MCF 10A (cell line): ENCODE measurements at regions not wholly inside any gene's neighbourhood (a gene's known extent, or its start where the extent isn't known, plus 50 kb on each side); places are given as distances from the start of the nearest gene placed in this dataset.

Experiments
- BruUV-seq: library from RNA; stranded (reverse); fragments of 400-500 nt; replicated peaks from 2 replicates; lab custom pipeline; 2021; lab: Mats Ljungman, UMichigan
- CTCF ChIA-PET: fragments of 300-600 bp; sonication (Branson Sonifier 250); formaldehyde crosslinking; extraction: SDS; loops from one replicate; lab custom pipeline; 2021; ENCODE audit warnings: antibody characterized with exemption, inconsistent platforms; lab: Yijun Ruan, JAX
- POLR2A ChIA-PET: fragments of 300-600, 350-650 bp; sonication (Branson Sonifier 250); formaldehyde crosslinking; extraction: SDS; loops from one replicate; lab custom pipeline; 2020; ENCODE audit warnings: antibody characterized with exemption, inconsistent platforms; lab: Yijun Ruan, JAX
- DNase-seq: peaks from one replicate; pipeline ENCODE4 v3.0.0-alpha.2; 2018; ENCODE audit not compliant: unreplicated experiment
- H3K27ac Mint-ChIP-seq: one replicate; pipeline ENCODE4 v1.8.0; 2022; ENCODE audit warnings: mild to moderate bottlenecking, low read depth, mixed read lengths; ENCODE audit not compliant: unreplicated experiment
- H3K27me3 Mint-ChIP-seq: one replicate; pipeline ENCODE4 v1.8.0; 2022; ENCODE audit warnings: mixed read lengths; ENCODE audit not compliant: insufficient read depth, unreplicated experiment
- H3K36me3 Mint-ChIP-seq: one replicate; pipeline ENCODE4 v1.8.0; 2022; ENCODE audit warnings: mild to moderate bottlenecking, moderate library complexity, mixed read lengths; ENCODE audit not compliant: insufficient read depth, unreplicated experiment
- H3K4me1 Mint-ChIP-seq: one replicate; pipeline ENCODE4 v1.8.0; 2022; ENCODE audit warnings: mixed read lengths; ENCODE audit not compliant: insufficient read depth, unreplicated experiment
- H3K4me3 Mint-ChIP-seq: one replicate; pipeline ENCODE4 v1.8.0; 2022; ENCODE audit warnings: mild to moderate bottlenecking, moderate library complexity, mixed read lengths; ENCODE audit not compliant: unreplicated experiment
- H3K9me3 Mint-ChIP-seq: one replicate; pipeline ENCODE4 v1.8.0; 2022; ENCODE audit warnings: mixed read lengths; ENCODE audit not compliant: unreplicated experiment
- intact Hi-C: fragments of 100-400 bp; cut with micrococcal nuclease; formaldehyde crosslinking; loops from 2 replicates; pipeline ENCODE4 v1.14.1; 2022
- TF ChIP-seq, protein P1 (sequence below): fragments of 200-600 bp; IDR thresholded peaks from one replicate; pipeline ENCODE4 v1.8.0; 2022; ENCODE audit warnings: antibody characterized with exemption, mild to moderate bottlenecking; ENCODE audit not compliant: unreplicated experiment

DNA sequence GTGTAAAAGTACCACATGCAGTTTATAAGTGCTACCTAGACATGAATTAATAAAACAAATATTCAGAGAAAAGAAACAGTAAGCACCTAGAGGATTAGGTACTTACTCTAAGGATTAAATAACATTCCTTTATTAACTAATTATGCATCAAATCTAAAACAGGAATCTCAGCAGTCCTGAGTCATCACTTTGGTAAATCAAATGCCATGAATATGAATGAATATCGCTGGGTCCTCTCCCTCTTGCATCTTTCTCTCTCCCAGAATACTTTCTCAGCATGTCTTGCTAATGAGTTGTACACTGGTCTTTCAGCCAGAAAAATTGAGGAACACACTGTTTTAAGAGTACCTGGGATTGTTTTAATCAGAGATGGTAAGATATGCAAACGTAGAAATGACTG lies 225.5 kb upstream of the NFE2L3 start:
- ChIA-PET CTCF (interaction anchor here (0.5 to 0.7 kb wide), 2 partner anchors 33 to 188 kb away, joined by 3 to 4 read pairs; no protein-coding TSS in a partner anchor), POLR2A (interaction anchor here (0.6 to 1.3 kb wide), 7 partner anchors 9 to 278 kb away, joined by 3 to 15 read pairs (median 3); no protein-coding TSS in a partner anchor)
- H3K36me3 Mint-ChIP-seq = no peaks in the 10 kb centered on the region
- BruUV-seq = no TSS peak
- intact Hi-C loops = loop anchor here (2.0 kb wide), 1 partner anchor 14 kb away; no protein-coding TSS in a partner anchor
- peaks cover 9% of the 10 kb centered on the region for H3K9me3 Mint-ChIP-seq
- H3K27me3 Mint-ChIP-seq = no peaks in the 10 kb centered on the region
- H3K4me1 Mint-ChIP-seq = peaks cover 13% of the 10 kb centered on the region
- no peak for DNase-seq
- TF ChIP-seq, protein P1, sequence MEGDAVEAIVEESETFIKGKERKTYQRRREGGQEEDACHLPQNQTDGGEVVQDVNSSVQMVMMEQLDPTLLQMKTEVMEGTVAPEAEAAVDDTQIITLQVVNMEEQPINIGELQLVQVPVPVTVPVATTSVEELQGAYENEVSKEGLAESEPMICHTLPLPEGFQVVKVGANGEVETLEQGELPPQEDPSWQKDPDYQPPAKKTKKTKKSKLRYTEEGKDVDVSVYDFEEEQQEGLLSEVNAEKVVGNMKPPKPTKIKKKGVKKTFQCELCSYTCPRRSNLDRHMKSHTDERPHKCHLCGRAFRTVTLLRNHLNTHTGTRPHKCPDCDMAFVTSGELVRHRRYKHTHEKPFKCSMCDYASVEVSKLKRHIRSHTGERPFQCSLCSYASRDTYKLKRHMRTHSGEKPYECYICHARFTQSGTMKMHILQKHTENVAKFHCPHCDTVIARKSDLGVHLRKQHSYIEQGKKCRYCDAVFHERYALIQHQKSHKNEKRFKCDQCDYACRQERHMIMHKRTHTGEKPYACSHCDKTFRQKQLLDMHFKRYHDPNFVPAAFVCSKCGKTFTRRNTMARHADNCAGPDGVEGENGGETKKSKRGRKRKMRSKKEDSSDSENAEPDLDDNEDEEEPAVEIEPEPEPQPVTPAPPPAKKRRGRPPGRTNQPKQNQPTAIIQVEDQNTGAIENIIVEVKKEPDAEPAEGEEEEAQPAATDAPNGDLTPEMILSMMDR = no peak
- peak overlapping the region; percentile 42 for H3K27ac Mint-ChIP-seq
- no peak overlapping the region for H3K4me3 Mint-ChIP-seq

DNA sequence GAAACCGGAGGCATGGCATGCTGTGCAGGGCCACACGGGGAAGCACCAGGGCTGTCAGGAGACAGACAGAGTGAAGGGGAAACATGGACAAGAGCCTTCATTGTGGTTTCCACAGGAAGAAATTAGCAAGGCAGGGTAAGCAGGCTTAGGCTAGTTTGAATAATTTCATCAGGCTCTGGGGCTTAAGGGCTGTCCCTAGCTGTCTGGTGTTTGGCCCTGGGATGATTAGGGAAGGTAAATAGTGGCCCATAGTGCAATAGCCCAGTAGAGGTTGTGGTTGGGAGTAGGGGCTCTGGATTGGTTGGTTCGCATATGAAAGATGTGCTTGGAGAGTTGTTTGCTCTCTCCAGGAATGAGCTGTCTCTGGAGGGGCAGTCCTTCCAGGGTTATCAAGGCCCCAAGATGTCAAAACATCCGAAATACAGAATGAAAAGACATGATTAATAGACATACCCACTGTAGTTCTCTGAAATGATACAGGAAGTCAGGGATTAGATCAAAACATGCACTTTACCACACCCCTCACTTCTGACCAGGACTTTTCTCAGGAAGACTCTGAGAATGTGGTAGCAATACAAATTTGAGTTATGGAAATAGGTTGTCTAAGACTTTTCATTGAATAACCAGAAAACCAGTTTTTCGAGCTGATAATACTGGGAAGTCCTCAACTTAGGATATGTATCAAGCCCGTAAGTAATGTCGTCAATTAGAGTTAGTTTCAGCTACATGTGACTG lies 224.9 kb upstream of the NFE2L3 start:
- ChIA-PET POLR2A (interaction anchor here (0.6 to 1.3 kb wide), 5 partner anchors 14 to 273 kb away, joined by 3 to 15 read pairs (median 3); no protein-coding TSS in a partner anchor), CTCF (interaction anchor here (0.5 to 2.4 kb wide), 4 partner anchors 13 to 76 kb away, joined by 4 to 8 read pairs (median 4); no protein-coding TSS in a partner anchor)
- BruUV-seq = no TSS peak
- DNase-seq = no peak
- Mint-ChIP-seq H3K9me3 (peaks cover 9% of the 10 kb centered on the region), H3K4me1 (peaks cover 13% of the 10 kb centered on the region), H3K36me3 (no peaks in the 10 kb centered on the region), H3K4me3 (no peak overlapping the region), H3K27ac (peak overlapping the region; percentile 19), H3K27me3 (no peaks in the 10 kb centered on the region)
- intact Hi-C loops = loop anchor here (2.0 kb wide), 1 partner anchor 14 kb away; no protein-coding TSS in a partner anchor
- TF ChIP-seq, protein P1 = no peak

DNA sequence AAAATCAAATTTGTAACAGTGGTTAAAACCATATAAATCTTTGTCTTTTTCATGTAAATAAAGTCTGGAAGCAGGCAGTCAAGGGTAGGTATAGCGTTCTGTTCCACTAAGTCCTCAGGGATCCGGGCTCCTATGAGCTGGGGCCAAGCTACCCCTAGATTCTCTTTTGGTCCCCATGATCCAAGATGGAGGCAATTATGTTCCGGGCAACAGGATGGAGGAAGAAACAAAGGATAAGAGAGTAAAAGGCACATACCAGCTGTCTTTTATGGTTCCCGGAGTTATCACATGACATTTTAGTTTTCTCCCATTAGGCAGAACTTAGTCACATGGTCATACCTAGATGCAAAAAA lies 224.4 kb upstream of the NFE2L3 start:
- intact Hi-C loops = loop anchor here (2.0 kb wide), 1 partner anchor 13 kb away; no protein-coding TSS in a partner anchor
- peaks cover 17% of the 10 kb centered on the region for H3K4me1 Mint-ChIP-seq
- no peak overlapping the region for H3K27ac Mint-ChIP-seq
- no peaks in the 10 kb centered on the region for H3K27me3 Mint-ChIP-seq
- no peak overlapping the region for H3K4me3 Mint-ChIP-seq
- no peak for DNase-seq
- no TSS peak for BruUV-seq
- TF ChIP-seq, protein P1 = no peak
- H3K9me3 Mint-ChIP-seq = peaks cover 9% of the 10 kb centered on the region
- H3K36me3 Mint-ChIP-seq = no peaks in the 10 kb centered on the region
- ChIA-PET POLR2A (interaction anchor here (0.7 to 1.0 kb wide), 2 partner anchors 170 to 272 kb away, joined by 3 read pairs; no protein-coding TSS in a partner anchor), CTCF (interaction anchor here (0.8 to 2.4 kb wide), 3 partner anchors 12 to 76 kb away, joined by 4 to 8 read pairs (median 5); no protein-coding TSS in a partner anchor)
